ENCODE measurements at regions not wholly inside any gene's neighbourhood (a gene's known extent, or its start where the extent isn't known, plus 50 kb on each side); places are given as distances from the start of the nearest gene placed in this dataset.

GRCh38 chr9:81103597-81104471 lies 585.5 kb downstream of the TLE1 start:
- TF ChIP-seq, protein P1, sequence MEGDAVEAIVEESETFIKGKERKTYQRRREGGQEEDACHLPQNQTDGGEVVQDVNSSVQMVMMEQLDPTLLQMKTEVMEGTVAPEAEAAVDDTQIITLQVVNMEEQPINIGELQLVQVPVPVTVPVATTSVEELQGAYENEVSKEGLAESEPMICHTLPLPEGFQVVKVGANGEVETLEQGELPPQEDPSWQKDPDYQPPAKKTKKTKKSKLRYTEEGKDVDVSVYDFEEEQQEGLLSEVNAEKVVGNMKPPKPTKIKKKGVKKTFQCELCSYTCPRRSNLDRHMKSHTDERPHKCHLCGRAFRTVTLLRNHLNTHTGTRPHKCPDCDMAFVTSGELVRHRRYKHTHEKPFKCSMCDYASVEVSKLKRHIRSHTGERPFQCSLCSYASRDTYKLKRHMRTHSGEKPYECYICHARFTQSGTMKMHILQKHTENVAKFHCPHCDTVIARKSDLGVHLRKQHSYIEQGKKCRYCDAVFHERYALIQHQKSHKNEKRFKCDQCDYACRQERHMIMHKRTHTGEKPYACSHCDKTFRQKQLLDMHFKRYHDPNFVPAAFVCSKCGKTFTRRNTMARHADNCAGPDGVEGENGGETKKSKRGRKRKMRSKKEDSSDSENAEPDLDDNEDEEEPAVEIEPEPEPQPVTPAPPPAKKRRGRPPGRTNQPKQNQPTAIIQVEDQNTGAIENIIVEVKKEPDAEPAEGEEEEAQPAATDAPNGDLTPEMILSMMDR (IDR thresholded peaks at IDR 0.05; ENCODE audit: insufficient read depth, low read length, poor library complexity, severe bottlenecking), result no peak
- TF ChIP-seq EZH2phosphoT487 (conservative IDR thresholded peaks at IDR 0.05; ENCODE audit: low read length), result no peak
